CD14-positive monocyte (primary cell): ENCODE measurements at regions not wholly inside any gene's neighbourhood (a gene's known extent, or its start where the extent isn't known, plus 50 kb on each side); places are given as distances from the start of the nearest gene placed in this dataset.

ENCODE experiments used
- DNase-seq, 3 donors: peaks; one replicate each; pipeline ENCODE4 v3.0.0-alpha.2; 2011 to 2022
- H2AFZ ChIP-seq: 2 replicates; pipeline ENCODE4 v1.6.0; 2012; ENCODE audit warnings: mild to moderate bottlenecking, low read depth, low read length, inconsistent platforms; ENCODE audit not compliant: insufficient read depth, poor library complexity, severe bottlenecking
- H3K27ac ChIP-seq, 2 donors: 1 replicate in 1 of 2; 2 replicates in 1 of 2; pipeline ENCODE4 v1.5.1; 2012 to 2013; ENCODE audit warnings: low read length in 2 of 2, control low read depth in 1 of 2, inconsistent platforms in 1 of 2, low read depth in 1 of 2, mild to moderate bottlenecking in 1 of 2
- H3K27me3 ChIP-seq, 2 donors: one replicate each; pipeline versions ENCODE4 v1.6.0 to v1.6.1; 2011 to 2013; ENCODE audit warnings: low read length in 2 of 2; ENCODE audit not compliant: control insufficient read depth in 2 of 2, insufficient read depth in 2 of 2
- H3K36me3 ChIP-seq, 2 donors: replicated peaks in 1 of 2; 1 replicate in 1 of 2; 2 replicates in 1 of 2; pipeline versions ENCODE4 v1.5.1 to v1.6.1; 2012 to 2013; ENCODE audit warnings: low read length in 2 of 2, control low read depth in 1 of 2, inconsistent platforms in 1 of 2, mild to moderate bottlenecking in 1 of 2; ENCODE audit not compliant: insufficient read depth in 2 of 2, control insufficient read depth in 1 of 2
- H3K4me1 ChIP-seq, 2 donors: 1 replicate in 1 of 2; 2 replicates in 1 of 2; pipeline versions ENCODE4 v1.5.1 to v1.6.1; 2012 to 2013; ENCODE audit warnings: low read length in 2 of 2, control low read depth in 1 of 2, inconsistent platforms in 1 of 2, mild to moderate bottlenecking in 1 of 2, moderate library complexity in 1 of 2; ENCODE audit not compliant: insufficient read depth in 2 of 2, control insufficient read depth in 1 of 2
- H3K4me2 ChIP-seq: replicated peaks from 2 replicates; pipeline ENCODE3; 2012; ENCODE audit warnings: low read length, moderate library complexity, mild to moderate bottlenecking; ENCODE audit not compliant: poor library complexity, severe bottlenecking; ENCODE audit errors: extremely low read depth
- H3K4me3 ChIP-seq, 3 experiments: fragments of 200-600 bp in 1 of 3; sonication (generic) in 1 of 3; replicated peaks in 1 of 3; 1 replicate in 2 of 3; 2 replicates in 1 of 3; pipeline ENCODE4 v1.5.1; 2011 to 2013; ENCODE audit warnings: low read length in 3 of 3, mild to moderate bottlenecking in 3 of 3, control low read depth in 2 of 3, low read depth in 2 of 3, inconsistent platforms in 1 of 3, moderate library complexity in 1 of 3
- H3K79me2 ChIP-seq: 2 replicates; pipeline ENCODE4 v1.6.0; 2012; ENCODE audit warnings: mild to moderate bottlenecking, control low read depth, inconsistent platforms, low read length, moderate library complexity; ENCODE audit not compliant: insufficient read depth
- H3K9ac ChIP-seq: 2 replicates; pipeline ENCODE4 v1.6.0; 2017; ENCODE audit warnings: low read length, mild to moderate bottlenecking; ENCODE audit not compliant: insufficient read depth, poor library complexity, severe bottlenecking
- H3K9me3 ChIP-seq, 2 donors: replicated peaks in 1 of 2; 1 replicate in 1 of 2; 2 replicates in 1 of 2; pipeline versions ENCODE4 v1.5.1 to v1.6.1; 2012 to 2013; ENCODE audit warnings: low read length in 2 of 2, control low read depth in 1 of 2; ENCODE audit not compliant: control insufficient read depth in 1 of 2, insufficient read depth in 1 of 2
- H4K20me1 ChIP-seq: 2 replicates; pipeline ENCODE4 v1.6.0; 2012; ENCODE audit warnings: mild to moderate bottlenecking, low read length, control low read depth, moderate library complexity; ENCODE audit not compliant: insufficient read depth
- H3K27ac Mint-ChIP-seq, 7 donors: one replicate each; pipeline ENCODE4 v1.8.0; 2020; ENCODE audit warnings: mild to moderate bottlenecking in 7 of 7, mixed read lengths in 7 of 7, moderate library complexity in 6 of 7, inconsistent platforms in 2 of 7
- H3K27me3 Mint-ChIP-seq, 3 donors: one replicate each; pipeline ENCODE4 v1.8.0; 2021 to 2022; ENCODE audit warnings: low read depth in 3 of 3, mild to moderate bottlenecking in 3 of 3, mixed read lengths in 3 of 3, moderate library complexity in 3 of 3, inconsistent platforms in 1 of 3
- H3K36me3 Mint-ChIP-seq, 2 donors: one replicate each; pipeline ENCODE4 v1.8.0; 2020; ENCODE audit warnings: mixed read lengths in 2 of 2, inconsistent platforms in 1 of 2, mild to moderate bottlenecking in 1 of 2
- H3K4me1 Mint-ChIP-seq: one replicate; pipeline ENCODE4 v1.8.0; 2020; ENCODE audit warnings: mild to moderate bottlenecking, mixed read lengths
- H3K4me3 Mint-ChIP-seq, 2 donors: one replicate each; pipeline ENCODE4 v1.8.0; 2020; ENCODE audit warnings: mild to moderate bottlenecking in 2 of 2, mixed read lengths in 2 of 2, moderate library complexity in 1 of 2
- H3K9me3 Mint-ChIP-seq, 7 donors: one replicate each; pipeline ENCODE4 v1.8.0; 2020 to 2022; ENCODE audit warnings: mixed read lengths in 7 of 7, mild to moderate bottlenecking in 6 of 7, moderate library complexity in 6 of 7, inconsistent platforms in 2 of 7
- WGBS: methylation state at CpG from one replicate; pipeline ENCODE4 v1.1.5; 2013; ENCODE audit warnings: missing lambda C conversion rate; ENCODE audit not compliant: insufficient coverage; 5-methylcytosine and 5-hydroxymethylcytosine counted together
- intact Hi-C, 2 donors: fragments of 100-400 bp; cut with micrococcal nuclease; formaldehyde crosslinking; loops; one replicate each; pipeline versions ENCODE4 v1.15.0 to v1.15.1; 2023
- TF ChIP-seq, protein P1 (sequence below): fragments of 200-600 bp; IDR thresholded peaks from one replicate; pipeline ENCODE4 v1.8.0; 2022; ENCODE audit warnings: antibody characterized with exemption, mild to moderate bottlenecking

DNA sequence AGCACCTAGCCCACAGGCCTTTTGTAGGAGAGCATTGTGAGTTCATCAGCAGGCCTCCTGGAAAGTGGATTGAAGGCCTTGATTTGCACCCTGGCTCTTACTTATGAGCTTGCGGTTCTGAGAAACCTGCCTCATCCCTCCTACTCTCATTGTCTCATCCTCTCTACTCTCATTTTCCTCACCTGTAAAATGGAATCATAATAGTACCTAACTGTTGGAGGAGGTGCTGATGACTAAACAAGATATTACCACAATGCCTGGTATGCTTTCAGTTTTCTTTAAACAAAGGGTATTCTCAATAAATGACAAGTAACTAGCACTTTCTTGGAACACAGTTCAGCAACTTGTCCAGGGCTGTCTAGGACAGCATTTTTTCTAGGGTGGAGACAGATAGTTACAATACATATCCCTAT lies 243.1 kb upstream of the MAF start:
- Mint-ChIP-seq H3K27me3 (peaks cover 0 to 2% (median 2%) of the 10 kb centered on the region in 3 donors), H3K4me3 (no peak overlapping the region), H3K27ac (no peak overlapping the region), H3K9me3 (peaks cover 0 to 3% (median 2%) of the 10 kb centered on the region in 7 donors), H3K36me3 (no peaks in the 10 kb centered on the region), H3K4me1 (peaks cover 2% of the 10 kb centered on the region)
- WGBS = no CpG with 5 or more reads among the region's 1 CpG
- no peaks in the 10 kb centered on the region for H3K36me3 ChIP-seq
- H4K20me1 ChIP-seq = no peaks in the 10 kb centered on the region
- no peak overlapping the region for H3K27ac ChIP-seq
- intact Hi-C loops = no loop called here
- no peak overlapping the region for H3K9ac ChIP-seq
- DNase-seq = no peak
- H3K4me2 ChIP-seq = no peak overlapping the region
- no peak overlapping the region for H2AFZ ChIP-seq
- TF ChIP-seq, protein P1, sequence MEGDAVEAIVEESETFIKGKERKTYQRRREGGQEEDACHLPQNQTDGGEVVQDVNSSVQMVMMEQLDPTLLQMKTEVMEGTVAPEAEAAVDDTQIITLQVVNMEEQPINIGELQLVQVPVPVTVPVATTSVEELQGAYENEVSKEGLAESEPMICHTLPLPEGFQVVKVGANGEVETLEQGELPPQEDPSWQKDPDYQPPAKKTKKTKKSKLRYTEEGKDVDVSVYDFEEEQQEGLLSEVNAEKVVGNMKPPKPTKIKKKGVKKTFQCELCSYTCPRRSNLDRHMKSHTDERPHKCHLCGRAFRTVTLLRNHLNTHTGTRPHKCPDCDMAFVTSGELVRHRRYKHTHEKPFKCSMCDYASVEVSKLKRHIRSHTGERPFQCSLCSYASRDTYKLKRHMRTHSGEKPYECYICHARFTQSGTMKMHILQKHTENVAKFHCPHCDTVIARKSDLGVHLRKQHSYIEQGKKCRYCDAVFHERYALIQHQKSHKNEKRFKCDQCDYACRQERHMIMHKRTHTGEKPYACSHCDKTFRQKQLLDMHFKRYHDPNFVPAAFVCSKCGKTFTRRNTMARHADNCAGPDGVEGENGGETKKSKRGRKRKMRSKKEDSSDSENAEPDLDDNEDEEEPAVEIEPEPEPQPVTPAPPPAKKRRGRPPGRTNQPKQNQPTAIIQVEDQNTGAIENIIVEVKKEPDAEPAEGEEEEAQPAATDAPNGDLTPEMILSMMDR = no peak
- no peaks in the 10 kb centered on the region for H3K9me3 ChIP-seq
- no peaks in the 10 kb centered on the region for H3K79me2 ChIP-seq
- H3K4me1 ChIP-seq = no peaks in the 10 kb centered on the region
- H3K4me3 ChIP-seq = no peak overlapping the region
- no peaks in the 10 kb centered on the region for H3K27me3 ChIP-seq

GRCh38 chr16:79843145-79843544 lies 242.6 kb upstream of the MAF start:
- Histone ChIP-seq H2AFZ (no peak overlapping the region), H4K20me1 (no peaks in the 10 kb centered on the region), H3K79me2 (no peaks in the 10 kb centered on the region), H3K27me3 (no peaks in the 10 kb centered on the region), H3K9me3 (no peaks in the 10 kb centered on the region), H3K4me3 (no peak overlapping the region), H3K36me3 (no peaks in the 10 kb centered on the region), H3K9ac (no peak overlapping the region), H3K27ac (no peak overlapping the region), H3K4me2 (no peak overlapping the region), H3K4me1 (no peaks in the 10 kb centered on the region)
- no peak overlapping the region for H3K27ac Mint-ChIP-seq
- no peak overlapping the region for H3K4me3 Mint-ChIP-seq
- no peak for DNase-seq
- H3K4me1 Mint-ChIP-seq = peaks cover 2% of the 10 kb centered on the region
- no peaks in the 10 kb centered on the region for H3K36me3 Mint-ChIP-seq
- peaks cover 0 to 3% (median 2%) of the 10 kb centered on the region in 7 donors for H3K9me3 Mint-ChIP-seq
- intact Hi-C loops = no loop called here
- TF ChIP-seq, protein P1 = no peak
- H3K27me3 Mint-ChIP-seq = peaks cover 0 to 2% (median 2%) of the 10 kb centered on the region in 3 donors
- WGBS = no CpG with 5 or more reads among the region's 5 CpGs
